ENCODE measurements at regions not wholly inside any gene's neighbourhood (a gene's known extent, or its start where the extent isn't known, plus 50 kb on each side); places are given as distances from the start of the nearest gene placed in this dataset.
"Not testable (repeated sequence)": the region's sequence is repeated elsewhere in the genome, so short reads cannot be mapped to it uniquely, and the experiment has no call there.

DNA sequence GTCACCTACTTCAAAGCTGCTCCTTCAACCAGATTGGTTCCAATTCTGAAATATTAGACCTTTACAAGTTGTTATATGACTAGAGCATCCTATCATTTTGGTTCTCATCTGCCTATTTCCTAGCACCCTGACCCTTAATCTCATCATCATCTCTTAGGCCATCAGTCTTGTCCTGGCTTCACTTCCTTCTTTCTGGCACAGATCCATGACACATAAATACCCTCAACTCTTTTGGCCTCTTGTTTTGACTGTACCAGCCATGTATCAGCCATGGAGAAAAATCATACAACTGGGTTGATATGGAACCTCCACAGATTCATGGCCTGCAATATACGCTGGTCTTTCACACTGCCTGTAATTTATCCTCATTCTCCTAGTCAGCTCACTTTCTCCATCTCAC, 123.1 kb upstream of the FBXL17 start:
- Histone ChIP-seq H3K36me3 (ENCODE audit: control insufficient read depth, insufficient read depth, low read length, severe bottlenecking) (no peaks in the 10 kb centered on the region), H3K4me3 (ENCODE audit: low read length) (no peak overlapping the region), H3K9me3 (ENCODE audit: control insufficient read depth, low read length) (peaks cover 4% of the 10 kb centered on the region), H3K9ac (ENCODE audit: low read length) (no peak overlapping the region), H3K4me1 (ENCODE audit: control insufficient read depth, insufficient read depth, low read length) (no peaks in the 10 kb centered on the region), H3K27me3 (replicated peaks; ENCODE audit: control insufficient read depth, insufficient read depth, low read length) (no peaks in the 10 kb centered on the region)
- DNase-seq (ENCODE audit: low read depth): no peak

DNA sequence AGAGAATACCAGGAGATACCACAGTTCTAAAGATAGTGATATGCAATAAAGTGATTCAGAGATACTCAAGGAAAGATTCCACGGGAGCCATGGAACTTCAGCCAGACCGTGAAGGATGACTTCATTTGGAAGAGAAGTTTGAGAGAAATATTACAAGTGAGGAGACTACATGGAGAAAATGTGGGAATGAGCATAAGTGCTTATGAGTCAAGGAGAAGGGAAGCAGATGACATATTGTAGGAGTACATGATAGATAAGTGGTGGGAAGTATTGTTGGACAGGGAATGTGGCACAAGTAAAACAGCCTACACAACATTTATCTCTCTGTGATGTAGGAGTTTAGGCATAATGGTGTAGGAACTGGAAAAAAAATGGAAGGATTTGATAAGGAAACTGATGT, 122.1 kb upstream of the FBXL17 start:
- Histone ChIP-seq H3K36me3 (ENCODE audit: control insufficient read depth, insufficient read depth, low read length, severe bottlenecking) (no peaks in the 10 kb centered on the region), H3K4me3 (ENCODE audit: low read length) (no peak overlapping the region), H3K9ac (ENCODE audit: low read length) (no peak overlapping the region), H3K4me1 (ENCODE audit: control insufficient read depth, insufficient read depth, low read length) (no peaks in the 10 kb centered on the region), H3K9me3 (ENCODE audit: control insufficient read depth, low read length) (peaks cover 4% of the 10 kb centered on the region), H3K27me3 (replicated peaks; ENCODE audit: control insufficient read depth, insufficient read depth, low read length) (no peaks in the 10 kb centered on the region)
- no peak for DNase-seq (ENCODE audit: low read depth)

DNA sequence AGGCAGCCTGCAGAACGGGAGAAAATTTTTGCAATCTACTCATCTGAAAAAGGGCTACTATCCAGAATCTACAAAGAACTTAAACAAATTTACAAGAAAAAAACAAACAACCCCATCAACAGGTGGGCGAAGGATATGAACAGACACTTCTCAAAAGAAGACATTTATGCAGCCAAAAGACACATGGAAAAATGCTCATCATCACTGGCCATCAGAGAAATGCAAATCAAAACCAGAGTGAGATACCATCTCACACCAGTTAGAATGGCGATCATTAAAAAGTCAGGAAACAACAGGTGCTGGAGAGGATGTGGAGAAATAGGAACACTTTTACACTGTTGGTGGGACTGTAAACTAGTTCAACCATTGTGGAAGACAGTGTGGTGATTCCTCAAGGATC, 113.7 kb upstream of the FBXL17 start:
- not testable (repeated sequence) for H3K4me3 ChIP-seq (ENCODE audit: low read length); DNase-seq (ENCODE audit: low read depth)

DNA sequence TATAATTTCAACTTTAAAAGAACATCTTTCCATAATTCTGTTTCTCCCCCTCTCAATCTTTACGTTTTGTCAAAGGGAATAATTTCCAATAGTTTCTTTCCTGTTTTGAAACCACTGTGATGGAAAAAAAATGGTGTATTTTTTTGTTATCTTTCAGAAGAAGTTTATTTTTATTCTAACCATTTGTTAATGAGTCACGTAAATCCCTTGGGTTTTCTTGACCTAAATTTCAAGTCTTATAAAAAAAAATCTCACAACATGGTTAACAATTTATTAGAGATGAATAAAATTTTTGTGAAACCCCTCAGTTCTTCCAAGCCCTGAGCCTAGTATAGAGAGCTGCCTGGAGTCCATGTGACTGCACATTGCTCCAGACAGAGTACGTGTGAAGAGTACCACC, 106.1 kb upstream of the FBXL17 start:
- DNase-seq (ENCODE audit: low read depth): no peak
- Histone ChIP-seq H3K9ac (ENCODE audit: low read length) (no peak overlapping the region), H3K36me3 (ENCODE audit: control insufficient read depth, insufficient read depth, low read length, severe bottlenecking) (no peaks in the 10 kb centered on the region), H3K4me3 (ENCODE audit: low read length) (no peak overlapping the region), H3K27me3 (replicated peaks; ENCODE audit: control insufficient read depth, insufficient read depth, low read length) (no peaks in the 10 kb centered on the region), H3K4me1 (ENCODE audit: control insufficient read depth, insufficient read depth, low read length) (peaks cover 24% of the 10 kb centered on the region), H3K9me3 (ENCODE audit: control insufficient read depth, low read length) (peaks cover 7% of the 10 kb centered on the region)

More for the DNA sequence above, 113.7 kb upstream of the FBXL17 start:
- not testable (repeated sequence) for H3K27me3 ChIP-seq (replicated peaks; ENCODE audit: control insufficient read depth, insufficient read depth, low read length); H3K9me3 ChIP-seq (ENCODE audit: control insufficient read depth, low read length); H3K4me1 ChIP-seq (ENCODE audit: control insufficient read depth, insufficient read depth, low read length); H3K9ac ChIP-seq (ENCODE audit: low read length); H3K36me3 ChIP-seq (ENCODE audit: control insufficient read depth, insufficient read depth, low read length, severe bottlenecking)

DNA sequence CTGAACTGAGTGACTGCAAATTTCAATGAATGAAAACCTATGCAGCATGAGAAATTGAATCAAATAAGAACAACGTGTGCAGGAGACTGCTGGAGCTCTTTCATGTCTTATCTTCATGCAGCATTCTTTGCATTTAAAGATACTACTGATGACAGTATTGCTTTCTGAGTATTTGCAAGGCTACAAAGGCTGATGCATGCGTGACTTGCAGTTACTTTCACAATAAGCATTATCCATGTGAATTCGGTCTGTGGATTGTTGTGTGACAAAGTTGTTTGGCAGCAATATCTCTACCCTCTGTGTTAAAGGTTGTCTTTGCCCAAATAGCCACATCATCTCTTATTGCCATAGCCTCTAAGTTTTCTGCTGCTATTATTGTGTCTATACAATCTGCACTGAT, 102.1 kb upstream of the FBXL17 start:
- Histone ChIP-seq H3K9ac (ENCODE audit: low read length) (no peak overlapping the region), H3K9me3 (ENCODE audit: control insufficient read depth, low read length) (peaks cover 2% of the 10 kb centered on the region), H3K4me3 (ENCODE audit: low read length) (no peak overlapping the region), H3K27me3 (replicated peaks; ENCODE audit: control insufficient read depth, insufficient read depth, low read length) (no peaks in the 10 kb centered on the region), H3K4me1 (ENCODE audit: control insufficient read depth, insufficient read depth, low read length) (peaks cover 24% of the 10 kb centered on the region), H3K36me3 (ENCODE audit: control insufficient read depth, insufficient read depth, low read length, severe bottlenecking) (no peaks in the 10 kb centered on the region)
- DNase-seq (ENCODE audit: low read depth): no peak

DNA sequence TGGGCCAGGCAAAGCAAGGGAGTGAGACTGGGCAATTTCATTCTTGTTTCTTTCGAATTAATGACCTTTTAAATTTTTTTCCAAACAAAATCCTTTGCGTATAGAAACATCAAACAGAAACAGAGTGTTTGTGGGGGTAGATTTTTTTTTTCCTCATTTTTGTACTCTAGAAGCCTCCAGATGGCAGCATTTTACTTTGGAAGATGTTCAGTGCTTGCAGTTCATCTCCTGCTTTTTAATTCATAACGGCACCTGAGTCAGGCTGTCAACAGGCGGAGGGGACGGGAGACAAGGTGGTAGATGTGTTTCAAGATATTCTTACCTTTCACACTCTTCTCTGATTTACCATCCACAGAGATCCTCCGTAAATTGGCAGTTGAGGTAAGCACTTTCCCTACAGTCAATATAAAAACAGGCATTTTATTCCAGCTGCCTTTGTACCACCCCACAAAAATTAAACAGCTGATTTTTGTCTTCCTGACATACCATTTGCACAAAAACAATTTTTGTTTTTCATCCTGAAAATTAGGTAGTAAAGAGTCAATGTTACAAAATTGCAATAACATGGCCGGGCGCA, 99.5 kb upstream of the FBXL17 start:
- Histone ChIP-seq H3K9me3 (ENCODE audit: control insufficient read depth, low read length) (no peaks in the 10 kb centered on the region), H3K4me3 (ENCODE audit: low read length) (no peak overlapping the region), H3K4me1 (ENCODE audit: control insufficient read depth, insufficient read depth, low read length) (peaks cover 10% of the 10 kb centered on the region), H3K9ac (ENCODE audit: low read length) (peak overlapping the region; percentile 48), H3K36me3 (ENCODE audit: control insufficient read depth, insufficient read depth, low read length, severe bottlenecking) (no peaks in the 10 kb centered on the region), H3K27me3 (replicated peaks; ENCODE audit: control insufficient read depth, insufficient read depth, low read length) (no peaks in the 10 kb centered on the region)
- DNase-seq (ENCODE audit: low read depth): peak; percentile 74

DNA sequence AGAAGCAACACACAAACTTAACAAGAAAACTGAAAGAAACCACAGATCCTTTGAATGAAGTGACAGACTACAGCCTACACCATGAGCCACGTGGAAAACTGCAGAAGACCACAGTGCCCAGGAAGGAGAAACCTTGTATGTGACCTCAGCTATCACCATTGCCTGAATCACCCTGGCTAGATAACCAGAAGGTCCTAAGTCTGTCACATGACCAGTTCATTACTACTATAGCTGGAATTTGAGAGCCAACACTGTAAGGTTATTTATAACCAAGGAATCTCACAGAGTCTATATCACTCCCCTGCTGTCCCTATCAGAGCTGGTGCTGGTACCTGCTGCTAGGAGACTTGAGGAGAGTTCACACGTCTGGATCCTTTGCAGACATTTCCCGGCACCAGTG, 90.3 kb upstream of the FBXL17 start:
- H3K9me3 ChIP-seq (ENCODE audit: control insufficient read depth, low read length): no peaks in the 10 kb centered on the region
- DNase-seq (ENCODE audit: low read depth): no peak
- H3K36me3 ChIP-seq (ENCODE audit: control insufficient read depth, insufficient read depth, low read length, severe bottlenecking): no peaks in the 10 kb centered on the region
- H3K9ac ChIP-seq (ENCODE audit: low read length): no peak overlapping the region
- H3K4me1 ChIP-seq (ENCODE audit: control insufficient read depth, insufficient read depth, low read length): no peaks in the 10 kb centered on the region
- no peak overlapping the region for H3K4me3 ChIP-seq (ENCODE audit: low read length)
- no peaks in the 10 kb centered on the region for H3K27me3 ChIP-seq (replicated peaks; ENCODE audit: control insufficient read depth, insufficient read depth, low read length)

DNA sequence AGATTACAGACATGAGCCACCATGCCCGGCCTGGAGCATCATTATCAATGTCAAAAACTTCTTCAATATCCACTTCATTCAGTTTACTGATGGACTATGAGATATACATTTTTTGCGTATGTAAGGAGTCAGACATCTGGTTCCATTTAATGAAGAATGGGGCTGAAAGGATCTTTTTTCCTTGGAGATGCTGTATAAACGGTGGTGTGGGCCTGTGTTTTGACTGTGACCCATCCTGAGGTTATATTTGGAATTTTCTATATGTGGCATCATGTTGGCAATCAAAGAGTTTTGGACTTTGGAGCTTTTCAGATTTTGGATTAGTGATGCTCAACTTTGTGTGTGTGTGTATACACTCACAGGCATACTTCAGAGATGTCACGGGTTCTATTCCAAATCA, 85.7 kb upstream of the FBXL17 start:
- DNase-seq (ENCODE audit: low read depth): peak; percentile 29
- H3K9ac ChIP-seq (ENCODE audit: low read length): no peak overlapping the region
- H3K27me3 ChIP-seq (replicated peaks; ENCODE audit: control insufficient read depth, insufficient read depth, low read length): no peaks in the 10 kb centered on the region
- no peaks in the 10 kb centered on the region for H3K9me3 ChIP-seq (ENCODE audit: control insufficient read depth, low read length)
- H3K4me3 ChIP-seq (ENCODE audit: low read length): no peak overlapping the region
- no peaks in the 10 kb centered on the region for H3K36me3 ChIP-seq (ENCODE audit: control insufficient read depth, insufficient read depth, low read length, severe bottlenecking)
- no peaks in the 10 kb centered on the region for H3K4me1 ChIP-seq (ENCODE audit: control insufficient read depth, insufficient read depth, low read length)

DNA sequence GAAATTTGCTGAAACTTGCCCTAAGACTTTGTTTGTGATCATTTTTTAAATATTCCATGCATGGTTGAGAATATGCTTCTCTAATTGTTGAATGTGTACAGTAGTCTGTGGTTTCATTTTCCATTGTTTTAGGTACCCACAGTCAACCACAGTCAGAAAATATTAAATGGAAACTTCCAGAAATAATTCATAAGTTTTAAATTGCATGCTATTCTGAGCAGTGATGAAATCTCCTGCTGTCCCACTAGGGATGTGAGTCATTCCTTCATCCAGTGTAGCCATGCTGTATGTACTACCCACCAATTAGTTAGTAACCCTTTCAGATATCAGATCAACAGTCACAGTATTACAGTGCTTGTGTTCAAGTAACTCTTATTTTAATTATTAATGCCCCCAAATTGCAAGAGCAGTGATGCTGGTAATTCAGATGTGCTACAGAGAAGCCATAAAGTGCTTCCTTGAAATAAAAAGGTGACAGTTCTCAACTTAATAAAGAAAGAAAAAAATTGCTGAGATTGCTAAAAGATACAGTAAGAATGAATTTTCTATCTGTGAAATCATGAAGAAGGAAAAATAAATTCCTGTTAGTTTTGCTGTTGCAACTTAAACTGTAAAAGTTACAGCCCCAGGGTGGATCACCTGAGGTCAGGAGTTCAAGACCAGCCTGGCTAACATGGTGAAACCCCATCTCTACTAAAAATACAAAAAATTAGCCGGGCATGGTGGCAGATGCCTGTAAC, 79.9 kb upstream of the FBXL17 start:
- H3K4me3 ChIP-seq (ENCODE audit: low read length): peak overlapping the region; percentile 6
- H3K27me3 ChIP-seq (replicated peaks; ENCODE audit: control insufficient read depth, insufficient read depth, low read length): no peaks in the 10 kb centered on the region
- no peak overlapping the region for H3K9ac ChIP-seq (ENCODE audit: low read length)
- peaks cover 10% of the 10 kb centered on the region for H3K4me1 ChIP-seq (ENCODE audit: control insufficient read depth, insufficient read depth, low read length)
- H3K9me3 ChIP-seq (ENCODE audit: control insufficient read depth, low read length): no peaks in the 10 kb centered on the region
- no peaks in the 10 kb centered on the region for H3K36me3 ChIP-seq (ENCODE audit: control insufficient read depth, insufficient read depth, low read length, severe bottlenecking)
- peak; percentile 86 for DNase-seq (ENCODE audit: low read depth)

DNA sequence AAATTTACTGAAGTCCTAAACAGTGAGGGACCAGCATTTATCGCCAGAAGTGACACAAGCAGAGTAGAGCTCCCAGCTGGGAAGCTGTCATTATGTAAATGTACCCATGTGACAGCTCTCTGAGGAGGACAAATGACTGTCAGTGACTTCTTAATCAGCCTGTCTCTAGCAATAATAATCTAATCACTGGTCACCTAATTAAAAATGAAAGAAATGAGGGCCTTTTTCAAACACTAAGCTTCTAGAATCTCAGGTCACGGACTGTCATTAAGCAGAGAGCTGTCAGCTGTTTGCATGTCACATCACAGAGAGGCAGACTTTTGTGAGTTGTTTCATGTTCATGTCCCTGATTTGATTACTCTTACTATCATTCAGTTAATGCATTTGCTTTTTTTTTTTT, 77.9 kb upstream of the FBXL17 start:
- Histone ChIP-seq H3K9ac (ENCODE audit: low read length) (no peak overlapping the region), H3K27me3 (replicated peaks; ENCODE audit: control insufficient read depth, insufficient read depth, low read length) (no peaks in the 10 kb centered on the region), H3K9me3 (ENCODE audit: control insufficient read depth, low read length) (no peaks in the 10 kb centered on the region), H3K36me3 (ENCODE audit: control insufficient read depth, insufficient read depth, low read length, severe bottlenecking) (no peaks in the 10 kb centered on the region), H3K4me3 (ENCODE audit: low read length) (no peak overlapping the region), H3K4me1 (ENCODE audit: control insufficient read depth, insufficient read depth, low read length) (peaks cover 10% of the 10 kb centered on the region)
- no peak for DNase-seq (ENCODE audit: low read depth)

DNA sequence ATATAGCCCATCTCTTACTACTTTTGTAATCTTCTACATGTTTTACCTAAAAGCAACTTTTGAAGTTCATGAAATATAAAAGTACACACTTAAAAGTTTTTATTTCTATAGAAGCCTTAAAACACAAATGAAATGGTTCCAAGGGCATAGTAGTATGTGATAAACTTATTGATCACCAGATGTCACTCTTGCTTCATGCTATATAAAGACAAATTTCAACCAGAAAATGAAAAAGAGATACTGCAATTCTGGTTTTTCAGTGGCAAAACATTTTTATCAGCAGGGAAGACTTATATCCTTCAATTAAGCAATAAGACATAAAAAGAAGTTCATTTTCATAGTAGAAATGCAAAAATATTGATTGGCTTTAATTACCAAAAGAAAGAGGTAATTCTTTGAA, 69.4 kb upstream of the FBXL17 start:
- Histone ChIP-seq H3K27me3 (replicated peaks; ENCODE audit: control insufficient read depth, insufficient read depth, low read length) (no peaks in the 10 kb centered on the region), H3K4me3 (ENCODE audit: low read length) (no peak overlapping the region), H3K9ac (ENCODE audit: low read length) (no peak overlapping the region), H3K36me3 (ENCODE audit: control insufficient read depth, insufficient read depth, low read length, severe bottlenecking) (no peaks in the 10 kb centered on the region), H3K9me3 (ENCODE audit: control insufficient read depth, low read length) (peaks cover 4% of the 10 kb centered on the region), H3K4me1 (ENCODE audit: control insufficient read depth, insufficient read depth, low read length) (no peaks in the 10 kb centered on the region)
- DNase-seq (ENCODE audit: low read depth): peak; percentile 17

DNA sequence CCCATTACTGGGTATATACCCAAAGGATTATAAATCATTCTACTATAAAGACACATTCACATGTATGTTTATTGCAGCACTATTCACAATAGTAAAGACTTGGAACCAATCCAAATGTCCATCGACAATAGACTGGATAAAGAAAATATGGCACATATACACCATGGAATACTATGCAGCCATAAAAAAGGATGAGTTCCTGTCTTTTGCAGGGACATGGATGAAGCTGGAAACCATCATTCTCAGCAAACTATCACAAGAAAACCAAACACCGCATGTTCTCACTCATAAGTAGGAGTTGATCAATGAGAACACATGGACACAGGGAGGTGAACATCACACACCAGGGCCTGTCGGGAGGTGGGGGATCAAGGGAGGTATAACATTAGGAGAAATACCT, 62.2 kb upstream of the FBXL17 start:
- H3K4me1 ChIP-seq (ENCODE audit: control insufficient read depth, insufficient read depth, low read length); H3K4me3 ChIP-seq (ENCODE audit: low read length); H3K9ac ChIP-seq (ENCODE audit: low read length); DNase-seq (ENCODE audit: low read depth); H3K36me3 ChIP-seq (ENCODE audit: control insufficient read depth, insufficient read depth, low read length, severe bottlenecking); H3K9me3 ChIP-seq (ENCODE audit: control insufficient read depth, low read length); H3K27me3 ChIP-seq (replicated peaks; ENCODE audit: control insufficient read depth, insufficient read depth, low read length): not testable (repeated sequence)
